ENCODE measurements at regions not wholly inside any gene's neighbourhood (a gene's known extent, or its start where the extent isn't known, plus 50 kb on each side); places are given as distances from the start of the nearest gene placed in this dataset.
"Not testable (repeated sequence)": the region's sequence is repeated elsewhere in the genome, so short reads cannot be mapped to it uniquely, and the experiment has no call there.

- intact Hi-C loops (cut with DNase I) = no loop called here
- no peak overlapping the region for H3K27ac ChIP-seq (ENCODE audit: low read depth in 2 of 2, low read length in 2 of 2)
- H3K9me3 ChIP-seq (ENCODE audit: control insufficient read depth in 2 of 3, insufficient read depth in 1 of 3, low read length in 3 of 3) = no peaks in the 10 kb centered on the region
- no peak overlapping the region for H3K9ac ChIP-seq (ENCODE audit: low read length in 3 of 3)
- no peak overlapping the region for H3K4me3 ChIP-seq (ENCODE audit: low read length in 3 of 3)
- no peaks in the 10 kb centered on the region for H3K4me1 ChIP-seq (ENCODE audit: control insufficient read depth in 2 of 3, insufficient read depth in 2 of 3, low read depth in 1 of 3, low read length in 3 of 3)
- FAIRE-seq = no peak
- TF ChIP-seq CTCF (IDR thresholded peaks at IDR 0.05; ENCODE audit: borderline replicate concordance, extremely low read depth, insufficient read depth) = no peak
- no peaks in the 10 kb centered on the region for H3K27me3 ChIP-seq (ENCODE audit: control insufficient read depth, insufficient read depth, low read length)
- no peaks in the 10 kb centered on the region for H3K36me3 ChIP-seq (ENCODE audit: control insufficient read depth in 2 of 3, insufficient read depth in 3 of 3, low read length in 3 of 3)
- no peak for DNase-seq
These were observed 176.1 kb upstream of the SLC38A2 start for GRCh38 chr12:46548605-46549071.

GRCh38 chr12:46547421-46548354 is 175.1 kb upstream of the SLC38A2 start:
- FAIRE-seq = no peak
- no peaks in the 10 kb centered on the region for H3K27me3 ChIP-seq (ENCODE audit: control insufficient read depth, insufficient read depth, low read length)
- H3K4me3 ChIP-seq (ENCODE audit: low read length in 3 of 3) = no peak overlapping the region
- H3K4me1 ChIP-seq (ENCODE audit: control insufficient read depth in 2 of 3, insufficient read depth in 2 of 3, low read depth in 1 of 3, low read length in 3 of 3) = no peaks in the 10 kb centered on the region
- H3K36me3 ChIP-seq (ENCODE audit: control insufficient read depth in 2 of 3, insufficient read depth in 3 of 3, low read length in 3 of 3) = no peaks in the 10 kb centered on the region
- TF ChIP-seq CTCF (IDR thresholded peaks at IDR 0.05; ENCODE audit: borderline replicate concordance, extremely low read depth, insufficient read depth) = no peak
- no peak overlapping the region for H3K9ac ChIP-seq (ENCODE audit: low read length in 3 of 3)
- no peaks in the 10 kb centered on the region for H3K9me3 ChIP-seq (ENCODE audit: control insufficient read depth in 2 of 3, insufficient read depth in 1 of 3, low read length in 3 of 3)
- no peak overlapping the region for H3K27ac ChIP-seq (ENCODE audit: low read depth in 2 of 2, low read length in 2 of 2)
- peak in 1 of 5 donors; percentile 9 for DNase-seq
- intact Hi-C loops (cut with DNase I) = no loop called here

GRCh38 chr12:46546634-46547273 is 174.2 kb upstream of the SLC38A2 start:
- no peaks in the 10 kb centered on the region for H3K27me3 ChIP-seq (ENCODE audit: control insufficient read depth, insufficient read depth, low read length)
- no peaks in the 10 kb centered on the region for H3K4me1 ChIP-seq (ENCODE audit: control insufficient read depth in 2 of 3, insufficient read depth in 2 of 3, low read depth in 1 of 3, low read length in 3 of 3)
- FAIRE-seq (no peak), DNase-seq (no peak)
- intact Hi-C loops (cut with DNase I) = no loop called here
- no peak overlapping the region for H3K27ac ChIP-seq (ENCODE audit: low read depth in 2 of 2, low read length in 2 of 2)
- H3K9me3 ChIP-seq (ENCODE audit: control insufficient read depth in 2 of 3, insufficient read depth in 1 of 3, low read length in 3 of 3) = no peaks in the 10 kb centered on the region
- no peaks in the 10 kb centered on the region for H3K36me3 ChIP-seq (ENCODE audit: control insufficient read depth in 2 of 3, insufficient read depth in 3 of 3, low read length in 3 of 3)
- TF ChIP-seq CTCF (IDR thresholded peaks at IDR 0.05; ENCODE audit: borderline replicate concordance, extremely low read depth, insufficient read depth) = no peak
- H3K9ac ChIP-seq (ENCODE audit: low read length in 3 of 3) = no peak overlapping the region
- H3K4me3 ChIP-seq (ENCODE audit: low read length in 3 of 3) = no peak overlapping the region

GRCh38 chr12:46543378-46543795 is 170.8 kb upstream of the SLC38A2 start:
- DNase-seq; H3K36me3 ChIP-seq (ENCODE audit: control insufficient read depth in 2 of 3, insufficient read depth in 3 of 3, low read length in 3 of 3); H3K9me3 ChIP-seq (ENCODE audit: control insufficient read depth in 2 of 3, insufficient read depth in 1 of 3, low read length in 3 of 3); intact Hi-C loops (cut with DNase I); H3K27ac ChIP-seq (ENCODE audit: low read depth in 2 of 2, low read length in 2 of 2); FAIRE-seq; H3K4me1 ChIP-seq (ENCODE audit: control insufficient read depth in 2 of 3, insufficient read depth in 2 of 3, low read depth in 1 of 3, low read length in 3 of 3); H3K9ac ChIP-seq (ENCODE audit: low read length in 3 of 3); H3K4me3 ChIP-seq (ENCODE audit: low read length in 3 of 3); H3K27me3 ChIP-seq (ENCODE audit: control insufficient read depth, insufficient read depth, low read length): not testable (repeated sequence)

Measured in kidney (tissue), 13 donors.